Activated CD8-positive, alpha-beta T cell treated with anti-CD3 and anti-CD28 coated beads for 36 hours (primary cell): ENCODE measurements at regions not wholly inside any gene's neighbourhood (a gene's known extent, or its start where the extent isn't known, plus 50 kb on each side); places are given as distances from the start of the nearest gene placed in this dataset.
A peak's percentile ranks its signal among the peaks of the same experiment; 100 is the strongest.

Experiments used
- ATAC-seq: fragments of 200-7000 bp; cut with Tn5 transposase; one replicate; pipeline ENCODE4 v1.10.0; 2021; ENCODE audit warnings: mild to moderate bottlenecking, moderate library complexity
- CTCF ChIA-PET: fragments of 350-600 bp; sonication (Branson Sonifier 250); formaldehyde crosslinking; loops from one replicate; lab custom pipeline; 2021; ENCODE audit warnings: antibody characterized with exemption; lab: Charles Lee
- POLR2A ChIA-PET: fragments of 350-600 bp; sonication (Branson Sonifier 250); formaldehyde crosslinking; loops from one replicate; lab custom pipeline; 2021; ENCODE audit warnings: antibody characterized with exemption; lab: Charles Lee
- DNase-seq: peaks from one replicate; pipeline ENCODE4 v3.0.0-alpha.2; 2020
- H3K27ac Mint-ChIP-seq: one replicate; pipeline ENCODE4 v1.8.0; 2021; ENCODE audit warnings: mild to moderate bottlenecking, mixed read lengths
- H3K27me3 Mint-ChIP-seq: one replicate; pipeline ENCODE4 v1.8.0; 2021; ENCODE audit warnings: mixed read lengths
- H3K36me3 Mint-ChIP-seq: one replicate; pipeline ENCODE4 v1.8.0; 2021; ENCODE audit warnings: low read depth, mixed read lengths
- H3K4me1 Mint-ChIP-seq: one replicate; pipeline ENCODE4 v1.8.0; 2021; ENCODE audit warnings: low read depth, mixed read lengths
- H3K4me3 Mint-ChIP-seq: one replicate; pipeline ENCODE4 v1.8.0; 2021; ENCODE audit warnings: mild to moderate bottlenecking, moderate library complexity, mixed read lengths
- H3K9me3 Mint-ChIP-seq: one replicate; pipeline ENCODE4 v1.8.0; 2021; ENCODE audit warnings: mixed read lengths
- intact Hi-C: fragments of 100-400 bp; cut with micrococcal nuclease; formaldehyde crosslinking; loops from one replicate; pipeline ENCODE4 v1.10.0; 2022
- TF ChIP-seq, protein P1 (sequence below): fragments of 200-600 bp; IDR thresholded peaks from one replicate; pipeline ENCODE4 v1.8.0; 2022; ENCODE audit warnings: antibody characterized with exemption, mild to moderate bottlenecking

- H3K4me3 Mint-ChIP-seq, result no peak overlapping the region
- no peak overlapping the region for H3K27ac Mint-ChIP-seq
- H3K4me1 Mint-ChIP-seq, result peaks cover 9% of the 10 kb centered on the region
- no peaks in the 10 kb centered on the region for H3K27me3 Mint-ChIP-seq
- CTCF ChIA-PET, result interaction anchor here (1.7 to 1.8 kb wide), 2 partner anchors 42 to 150 kb away, joined by 3 to 9 read pairs; no protein-coding TSS in a partner anchor
- no peaks in the 10 kb centered on the region for H3K36me3 Mint-ChIP-seq
- ATAC-seq (no peak), DNase-seq (no peak)
- TF ChIP-seq, protein P1, sequence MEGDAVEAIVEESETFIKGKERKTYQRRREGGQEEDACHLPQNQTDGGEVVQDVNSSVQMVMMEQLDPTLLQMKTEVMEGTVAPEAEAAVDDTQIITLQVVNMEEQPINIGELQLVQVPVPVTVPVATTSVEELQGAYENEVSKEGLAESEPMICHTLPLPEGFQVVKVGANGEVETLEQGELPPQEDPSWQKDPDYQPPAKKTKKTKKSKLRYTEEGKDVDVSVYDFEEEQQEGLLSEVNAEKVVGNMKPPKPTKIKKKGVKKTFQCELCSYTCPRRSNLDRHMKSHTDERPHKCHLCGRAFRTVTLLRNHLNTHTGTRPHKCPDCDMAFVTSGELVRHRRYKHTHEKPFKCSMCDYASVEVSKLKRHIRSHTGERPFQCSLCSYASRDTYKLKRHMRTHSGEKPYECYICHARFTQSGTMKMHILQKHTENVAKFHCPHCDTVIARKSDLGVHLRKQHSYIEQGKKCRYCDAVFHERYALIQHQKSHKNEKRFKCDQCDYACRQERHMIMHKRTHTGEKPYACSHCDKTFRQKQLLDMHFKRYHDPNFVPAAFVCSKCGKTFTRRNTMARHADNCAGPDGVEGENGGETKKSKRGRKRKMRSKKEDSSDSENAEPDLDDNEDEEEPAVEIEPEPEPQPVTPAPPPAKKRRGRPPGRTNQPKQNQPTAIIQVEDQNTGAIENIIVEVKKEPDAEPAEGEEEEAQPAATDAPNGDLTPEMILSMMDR, result no peak
- intact Hi-C loops, result no loop called here
- POLR2A ChIA-PET, result interaction anchor here (0.9 to 1.7 kb wide), 2 partner anchors 41 to 351 kb away, joined by 3 read pairs; no protein-coding TSS in a partner anchor
- no peaks in the 10 kb centered on the region for H3K9me3 Mint-ChIP-seq
Observed at GRCh38 chr1:229185963-229186362, 84.9 kb upstream of the RAB4A start.

GRCh38 chr1:229186373-229187056 lies 84.4 kb upstream of the RAB4A start:
- H3K4me3 Mint-ChIP-seq, result no peak overlapping the region
- intact Hi-C loops, result no loop called here
- TF ChIP-seq, protein P1, result no peak

GRCh38 chr1:229190057-229190575 lies 80.8 kb upstream of the RAB4A start:
- no peak overlapping the region for H3K4me3 Mint-ChIP-seq
- intact Hi-C loops, result no loop called here
- no peak overlapping the region for H3K27ac Mint-ChIP-seq
- no peak for DNase-seq
- TF ChIP-seq, protein P1, result no peak
- no peak for ATAC-seq
- ChIA-PET POLR2A (interaction anchor here (0.7 kb wide), 1 partner anchor 300 kb away, joined by 3 read pairs; no protein-coding TSS in a partner anchor), CTCF (interaction anchor here (0.7 kb wide), 1 partner anchor 37 kb away, joined by 3 read pairs; no protein-coding TSS in a partner anchor)
- no peaks in the 10 kb centered on the region for H3K9me3 Mint-ChIP-seq
- H3K4me1 Mint-ChIP-seq, result peaks cover 20% of the 10 kb centered on the region
- no peaks in the 10 kb centered on the region for H3K27me3 Mint-ChIP-seq
- no peaks in the 10 kb centered on the region for H3K36me3 Mint-ChIP-seq

More at GRCh38 chr1:229186373-229187056, 84.4 kb upstream of the RAB4A start:
- Mint-ChIP-seq H3K36me3 (no peaks in the 10 kb centered on the region), H3K27ac (peak overlapping the region; percentile 60), H3K9me3 (no peaks in the 10 kb centered on the region), H3K27me3 (no peaks in the 10 kb centered on the region), H3K4me1 (peaks cover 12% of the 10 kb centered on the region)
- ChIA-PET POLR2A (interaction anchor here (0.9 to 1.7 kb wide), 2 partner anchors 42 to 352 kb away, joined by 3 read pairs; no protein-coding TSS in a partner anchor), CTCF (interaction anchor here (1.8 kb wide), 1 partner anchor 41 kb away, joined by 9 read pairs; no protein-coding TSS in a partner anchor)
- peak; percentile 98 for ATAC-seq
- peak; percentile 51 for DNase-seq

DNA sequence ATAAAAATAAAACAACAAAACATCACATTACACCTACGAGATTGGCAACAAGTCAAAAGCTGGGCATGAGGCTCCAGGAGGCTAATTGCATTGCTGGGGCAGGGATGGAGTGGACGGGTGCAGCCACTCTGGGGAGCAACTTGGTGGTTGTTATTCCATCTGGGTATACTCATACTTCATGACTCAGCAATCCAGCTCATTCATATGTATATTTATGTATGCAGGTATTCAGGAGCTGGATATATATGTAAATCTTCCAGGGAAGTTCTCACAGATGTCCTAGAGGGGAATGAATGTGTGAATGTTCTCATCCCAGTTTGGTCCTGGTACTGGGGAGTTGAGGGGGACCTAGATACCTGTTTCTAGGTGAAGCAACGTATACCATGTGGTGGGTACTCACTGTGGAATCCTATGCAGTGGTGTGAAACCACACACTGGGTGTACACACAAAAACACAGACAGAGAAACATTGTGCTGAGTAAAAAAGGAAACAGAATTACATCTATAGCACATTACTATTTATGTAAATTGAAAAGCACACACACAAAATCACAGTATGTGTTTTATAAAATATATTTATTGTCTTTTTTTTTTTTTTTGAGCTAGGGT lies 79.7 kb upstream of the RAB4A start:
- Mint-ChIP-seq H3K27ac (no peak overlapping the region), H3K27me3 (no peaks in the 10 kb centered on the region), H3K4me3 (no peak overlapping the region), H3K36me3 (no peaks in the 10 kb centered on the region), H3K4me1 (peaks cover 19% of the 10 kb centered on the region), H3K9me3 (no peaks in the 10 kb centered on the region)
- no peak for DNase-seq
- POLR2A ChIA-PET, result no interaction called here
- TF ChIP-seq, protein P1, result no peak
- CTCF ChIA-PET, result interaction anchor here (1.0 kb wide), 1 partner anchor 36 kb away, joined by 4 read pairs; no protein-coding TSS in a partner anchor
- no peak for ATAC-seq
- intact Hi-C loops, result no loop called here
